B cell (primary cell): ENCODE measurements at regions not wholly inside any gene's neighbourhood (a gene's known extent, or its start where the extent isn't known, plus 50 kb on each side); places are given as distances from the start of the nearest gene placed in this dataset.

ENCODE experiments used
- ATAC-seq: fragments of 200-7000 bp; cut with Tn5 transposase; one replicate; pipeline ENCODE4 v1.10.0; 2021; ENCODE audit warnings: low read depth, mild to moderate bottlenecking, moderate number of reproducible peaks, moderate library complexity
- CTCF ChIA-PET: fragments of 350-600 bp; sonication (Branson Sonifier 250); formaldehyde crosslinking; loops from one replicate; lab custom pipeline; 2021; ENCODE audit warnings: antibody characterized with exemption, inconsistent platforms; lab: Charles Lee
- POLR2A ChIA-PET: fragments of 350-600 bp; sonication (Branson Sonifier 250); formaldehyde crosslinking; loops from one replicate; lab custom pipeline; 2021; ENCODE audit warnings: antibody characterized with exemption; lab: Charles Lee
- DNase-seq: peaks from one replicate; pipeline ENCODE4 v3.0.0; 2013
- H2AFZ ChIP-seq: 2 replicates; pipeline ENCODE4 v1.6.1; 2012; ENCODE audit warnings: mild to moderate bottlenecking, low read depth, low read length; ENCODE audit not compliant: insufficient read depth, poor library complexity, severe bottlenecking
- H3K27ac ChIP-seq, 2 donors: 1 replicate in 1 of 2; 2 replicates in 1 of 2; pipeline ENCODE4 v1.5.1; 2012 to 2013; ENCODE audit warnings: low read length in 2 of 2, mild to moderate bottlenecking in 2 of 2, moderate library complexity in 1 of 2
- H3K27me3 ChIP-seq, 4 experiments: fragments of 200-600 bp in 1 of 4; sonication (generic) in 1 of 4; replicated peaks in 1 of 4; 1 replicate in 2 of 4; 2 replicates in 2 of 4; pipeline versions ENCODE4 v1.6.1 to v1.7.0; 2013 to 2016; ENCODE audit warnings: low read length in 3 of 4, mild to moderate bottlenecking in 2 of 4, mixed read lengths in 1 of 4, moderate library complexity in 1 of 4; ENCODE audit not compliant: insufficient read depth in 4 of 4, control insufficient read depth in 3 of 4; ENCODE audit errors: control extremely low read depth in 1 of 4
- H3K36me3 ChIP-seq, 2 experiments: replicated peaks in 1 of 2; 1 replicate in 1 of 2; 2 replicates in 1 of 2; pipeline versions ENCODE4 v1.6.1 to v1.7.1; 2013; ENCODE audit warnings: low read length in 1 of 2; ENCODE audit not compliant: insufficient read depth in 2 of 2, control insufficient read depth in 1 of 2; ENCODE audit errors: control extremely low read depth in 1 of 2, extremely low read depth in 1 of 2
- H3K4me1 ChIP-seq, 2 donors: fragments of 200-600 bp in 1 of 2; sonication (generic) in 1 of 2; 1 replicate in 1 of 2; 2 replicates in 1 of 2; pipeline versions ENCODE4 v1.5.1 to v1.6.1; 2013 to 2017; ENCODE audit warnings: low read length in 2 of 2; ENCODE audit not compliant: control insufficient read depth in 2 of 2, insufficient read depth in 2 of 2
- H3K4me2 ChIP-seq: replicated peaks from 2 replicates; pipeline ENCODE3; 2012; ENCODE audit warnings: mild to moderate bottlenecking, low read depth, low read length; ENCODE audit not compliant: poor library complexity, severe bottlenecking
- H3K4me3 ChIP-seq, 5 experiments: fragments of 200-600 bp in 1 of 5; sonication (generic) in 1 of 5; 1 replicate in 3 of 5; 2 replicates in 2 of 5; pipeline versions ENCODE4 v1.5.1 to v1.7.0; 2011 to 2016; ENCODE audit warnings: low read length in 4 of 5, mild to moderate bottlenecking in 4 of 5, low read depth in 2 of 5, control low read depth in 1 of 5, moderate library complexity in 1 of 5; ENCODE audit not compliant: insufficient read depth in 1 of 5; ENCODE audit errors: control extremely low read depth in 1 of 5, extremely low read depth in 1 of 5
- H3K79me2 ChIP-seq: fragments of 200-600 bp; sonication (generic); one replicate; pipeline ENCODE4 v1.6.0; 2016; ENCODE audit warnings: low read length; ENCODE audit not compliant: control insufficient read depth, insufficient read depth
- H3K9ac ChIP-seq: fragments of 200-600 bp; sonication (generic); 2 replicates; pipeline ENCODE4 v1.6.1; 2017; ENCODE audit warnings: mild to moderate bottlenecking, low read length, moderate library complexity
- H3K9me3 ChIP-seq, 3 donors: one replicate each; pipeline versions ENCODE4 v1.6.1 to v1.7.1; 2013; ENCODE audit warnings: low read length in 2 of 3; ENCODE audit not compliant: control insufficient read depth in 2 of 3, insufficient read depth in 1 of 3; ENCODE audit errors: control extremely low read depth in 1 of 3
- H4K20me1 ChIP-seq: 2 replicates; pipeline ENCODE4 v1.6.0; 2012; ENCODE audit warnings: mild to moderate bottlenecking, low read length; ENCODE audit not compliant: insufficient read depth, control insufficient read depth, poor library complexity, severe bottlenecking
- H3K27ac Mint-ChIP-seq: one replicate; pipeline ENCODE4 v1.8.0; 2021; ENCODE audit warnings: mixed read lengths
- H3K27me3 Mint-ChIP-seq: one replicate; pipeline ENCODE4 v1.8.0; 2021; ENCODE audit warnings: mixed read lengths
- H3K4me1 Mint-ChIP-seq: one replicate; pipeline ENCODE4 v1.8.0; 2021; ENCODE audit warnings: mixed read lengths
- H3K4me3 Mint-ChIP-seq: one replicate; pipeline ENCODE4 v1.8.0; 2021; ENCODE audit warnings: mixed read lengths
- H3K9me3 Mint-ChIP-seq: one replicate; pipeline ENCODE4 v1.8.0; 2022; ENCODE audit warnings: mixed read lengths; ENCODE audit not compliant: insufficient read depth
- CTCF ChIP-seq: fragments of 200-600 bp; IDR thresholded peaks from one replicate; pipeline ENCODE4 v1.8.0; 2022; ENCODE audit warnings: antibody characterized with exemption, mild to moderate bottlenecking
- EZH2 ChIP-seq: IDR thresholded peaks from 2 replicates; pipeline ENCODE4 v1.6.1; 2012; ENCODE audit warnings: borderline replicate concordance, low read depth, mild to moderate bottlenecking, moderate library complexity, low read length; ENCODE audit not compliant: insufficient read depth, poor library complexity, severe bottlenecking
- WGBS: methylation state at CpG from one replicate; pipeline ENCODE4 v1.1.5; 2013; ENCODE audit warnings: missing lambda C conversion rate; ENCODE audit not compliant: insufficient coverage; 5-methylcytosine and 5-hydroxymethylcytosine counted together
- intact Hi-C: fragments of 100-400 bp; cut with micrococcal nuclease; formaldehyde crosslinking; loops from one replicate; pipeline ENCODE4 v1.10.0; 2022

GRCh38 chr19:27806471-27807070, 1406.4 kb downstream of the UQCRFS1 start:
- ATAC-seq (no peak), DNase-seq (no peak)
- Mint-ChIP-seq H3K9me3 (no peaks in the 10 kb centered on the region), H3K27ac (no peak overlapping the region), H3K27me3 (no peaks in the 10 kb centered on the region), H3K4me1 (no peaks in the 10 kb centered on the region), H3K4me3 (no peak overlapping the region)
- Histone ChIP-seq H4K20me1 (peaks cover 21% of the 10 kb centered on the region), H2AFZ (no peak overlapping the region), H3K4me3 (no peak overlapping the region), H3K9me3 (peaks cover 0 to 12% (median 0%) of the 10 kb centered on the region in 3 donors), H3K27me3 (no peaks in the 10 kb centered on the region), H3K4me2 (no peak overlapping the region), H3K36me3 (peaks cover 3 to 9% of the 10 kb centered on the region in 2 experiments), H3K27ac (no peak overlapping the region), H3K4me1 (no peaks in the 10 kb centered on the region), H3K79me2 (peaks cover 26% of the 10 kb centered on the region), H3K9ac (no peak overlapping the region)
- TF ChIP-seq CTCF (no peak), EZH2 (no peak)
- POLR2A ChIA-PET = no interaction called here
- CTCF ChIA-PET = no interaction called here
- 91% methylated on average over 12 of the region's 17 CpGs for WGBS
- intact Hi-C loops = no loop called here

- Histone ChIP-seq H2AFZ (no peak overlapping the region), H3K27ac (no peak overlapping the region), H3K9me3 (peaks cover 0 to 12% (median 0%) of the 10 kb centered on the region in 3 donors), H3K36me3 (peaks cover 3 to 9% of the 10 kb centered on the region in 2 experiments), H3K79me2 (peaks cover 26% of the 10 kb centered on the region), H3K4me1 (no peaks in the 10 kb centered on the region), H3K9ac (no peak overlapping the region), H3K4me3 (no peak overlapping the region), H3K4me2 (no peak overlapping the region), H4K20me1 (peaks cover 21% of the 10 kb centered on the region), H3K27me3 (no peaks in the 10 kb centered on the region)
- TF ChIP-seq CTCF (no peak), EZH2 (no peak)
- Mint-ChIP-seq H3K27ac (no peak overlapping the region), H3K27me3 (no peaks in the 10 kb centered on the region), H3K4me1 (no peaks in the 10 kb centered on the region), H3K4me3 (no peak overlapping the region), H3K9me3 (no peaks in the 10 kb centered on the region)
- 97% methylated on average over 18 of the region's 19 CpGs for WGBS
- CTCF ChIA-PET = no interaction called here
- POLR2A ChIA-PET = no interaction called here
- DNase-seq (no peak), ATAC-seq (no peak)
- intact Hi-C loops = no loop called here
Measured at GRCh38 chr19:27805848-27806247, 1407.1 kb downstream of the UQCRFS1 start.
